OCI-LY7 (cell line): ENCODE measurements at regions not wholly inside any gene's neighbourhood (a gene's known extent, or its start where the extent isn't known, plus 50 kb on each side); places are given as distances from the start of the nearest gene placed in this dataset.

ENCODE experiments used
- BruUV-seq: library from RNA; stranded (reverse); fragments of 400-500 nt; replicated peaks from 2 replicates; lab custom pipeline; 2021; lab: Mats Ljungman, UMichigan
- CTCF ChIA-PET: fragments of 300-600 bp; sonication (Branson Sonifier 250); formaldehyde crosslinking; loops from one replicate; lab custom pipeline; 2022; ENCODE audit warnings: antibody characterized with exemption; ENCODE audit not compliant: unreplicated experiment; lab: Charles Lee
- POLR2A ChIA-PET: fragments of 300-600 bp; sonication (Branson Sonifier 250); formaldehyde crosslinking; loops from one replicate; lab custom pipeline; 2022; ENCODE audit warnings: antibody characterized with exemption; lab: Charles Lee
- DNase-seq: peaks from one replicate; pipeline ENCODE4 v3.0.0-alpha.2; 2015; ENCODE audit warnings: low spot score
- H2AFZ ChIP-seq: fragments of 200-600 bp; sonication (generic), shearing (Covaris generic); 2 replicates; pipeline ENCODE4 v1.6.1; 2014; ENCODE audit warnings: mild to moderate bottlenecking, antibody characterized with exemption, low read length, moderate library complexity
- H3K27ac ChIP-seq: fragments of 200-600 bp; sonication (generic); 2 replicates; pipeline ENCODE4 v1.5.1; 2014; ENCODE audit warnings: mixed run types, low read depth, mild to moderate bottlenecking, moderate library complexity, low read length, inconsistent platforms; ENCODE audit not compliant: poor library complexity, severe bottlenecking
- H3K36me3 ChIP-seq: fragments of 200-600 bp; sonication (generic); 2 replicates; pipeline ENCODE4 v1.6.1; 2014; ENCODE audit warnings: mild to moderate bottlenecking, antibody characterized with exemption, low read length, moderate library complexity, mixed read lengths; ENCODE audit not compliant: insufficient read depth
- H3K4me1 ChIP-seq: fragments of 200-600 bp; sonication (generic); 2 replicates; pipeline ENCODE4 v1.5.1; 2014; ENCODE audit warnings: mild to moderate bottlenecking, low read length; ENCODE audit not compliant: insufficient read depth, poor library complexity, severe bottlenecking
- H3K4me2 ChIP-seq: fragments of 200-600 bp; sonication (generic); 2 replicates; pipeline ENCODE4 v1.6.1; 2014; ENCODE audit warnings: mild to moderate bottlenecking, low read length
- H3K4me3 ChIP-seq: fragments of 200-600 bp; sonication (generic); 2 replicates; pipeline ENCODE4 v1.5.1; 2014; ENCODE audit warnings: mild to moderate bottlenecking, low read depth, low read length; ENCODE audit not compliant: poor library complexity, severe bottlenecking
- H3K79me2 ChIP-seq: fragments of 200-600 bp; sonication (generic); 2 replicates; pipeline ENCODE4 v1.6.1; 2016; ENCODE audit warnings: low read depth, mild to moderate bottlenecking, low read length, moderate library complexity, mixed read lengths; ENCODE audit not compliant: insufficient read depth
- H3K9me2 ChIP-seq: fragments of 200-600 bp; sonication (generic); 2 replicates; pipeline ENCODE4 v1.6.1; 2016; ENCODE audit warnings: mild to moderate bottlenecking, low read length, mixed read lengths; ENCODE audit not compliant: insufficient read depth
- H3K9me3 ChIP-seq: fragments of 200-600 bp; sonication (generic); 2 replicates; pipeline ENCODE4 v1.6.1; 2014; ENCODE audit warnings: mild to moderate bottlenecking, mixed run types, low read length, mixed read lengths
- H4K20me1 ChIP-seq: fragments of 200-600 bp; sonication (generic); 2 replicates; pipeline ENCODE4 v1.6.1; 2014; ENCODE audit warnings: mild to moderate bottlenecking, antibody characterized with exemption, low read length, moderate library complexity, mixed read lengths; ENCODE audit not compliant: insufficient read depth
- CTCF ChIP-seq: fragments of 200-600 bp; sonication (generic); conservative IDR thresholded peaks from 2 replicates; pipeline ENCODE4 v1.5.1; 2014; ENCODE audit warnings: mild to moderate bottlenecking, antibody characterized with exemption, low read length, moderate library complexity, mixed read lengths
- EZH2phosphoT487 ChIP-seq: fragments of 200-600 bp; sonication (generic); IDR thresholded peaks from 2 replicates; pipeline ENCODE4 v1.6.1; 2018; ENCODE audit warnings: low read depth, borderline replicate concordance, mild to moderate bottlenecking, mixed run types, antibody characterized with exemption, low read length, moderate library complexity, mixed read lengths
- intact Hi-C: fragments of 100-400 bp; cut with micrococcal nuclease; formaldehyde crosslinking; loops from one replicate; pipeline ENCODE4 v1.10.0; 2022; ENCODE audit not compliant: unreplicated experiment

GRCh38 chr2:198441246-198441645 is 636.9 kb downstream of the PLCL1 start:
- CTCF ChIA-PET = no interaction called here
- intact Hi-C loops = no loop called here
- no peaks in the 10 kb centered on the region for H3K36me3 ChIP-seq
- no TSS peak for BruUV-seq
- H3K4me2 ChIP-seq = no peak overlapping the region
- H3K9me2 ChIP-seq = 0 out of 2 replicates have a peak, but pooled peaks cover 3% of the 10 kb centered on the region
- H3K27ac ChIP-seq = no peak overlapping the region
- TF ChIP-seq CTCF = no peak
- TF ChIP-seq EZH2phosphoT487 = no peak
- H3K9me3 ChIP-seq = 0 out of 2 replicates have a peak, but pooled peaks cover 5% of the 10 kb centered on the region
- no peaks in the 10 kb centered on the region for H3K4me1 ChIP-seq
- H3K79me2 ChIP-seq = no peaks in the 10 kb centered on the region
- no peak for DNase-seq
- no peak overlapping the region for H3K4me3 ChIP-seq
- no peaks in the 10 kb centered on the region for H4K20me1 ChIP-seq
- peak overlapping the region; percentile 16; the same call in 1 of the 2 replicates for H2AFZ ChIP-seq
- POLR2A ChIA-PET = interaction anchor here (0.7 kb wide), 1 partner anchor 103 kb away, joined by 3 read pairs; no protein-coding TSS in a partner anchor

- no peak for DNase-seq
- H3K36me3 ChIP-seq = no peaks in the 10 kb centered on the region
- H3K9me2 ChIP-seq = 0 out of 2 replicates have a peak, but pooled peaks cover 3% of the 10 kb centered on the region
- BruUV-seq = no TSS peak
- no peak overlapping the region for H3K4me3 ChIP-seq
- no peak for TF ChIP-seq CTCF
- no peak for TF ChIP-seq EZH2phosphoT487
- H3K79me2 ChIP-seq = no peaks in the 10 kb centered on the region
- ChIA-PET CTCF (no interaction called here), POLR2A (no interaction called here)
- intact Hi-C loops = no loop called here
- H3K9me3 ChIP-seq = 0 out of 2 replicates have a peak, but pooled peaks cover 5% of the 10 kb centered on the region
- no peak overlapping the region for H3K27ac ChIP-seq
- no peaks in the 10 kb centered on the region for H3K4me1 ChIP-seq
- H2AFZ ChIP-seq = peak overlapping the region; percentile 16; the same call in 1 of the 2 replicates
- no peak overlapping the region for H3K4me2 ChIP-seq
- no peaks in the 10 kb centered on the region for H4K20me1 ChIP-seq
Observed at GRCh38 chr2:198440833-198441232, 636.4 kb downstream of the PLCL1 start.

- Histone ChIP-seq H3K4me3 (no peak overlapping the region), H3K36me3 (no peaks in the 10 kb centered on the region), H3K27ac (no peak overlapping the region), H3K79me2 (no peaks in the 10 kb centered on the region), H4K20me1 (no peaks in the 10 kb centered on the region), H3K9me2 (0 out of 2 replicates have a peak, but pooled peaks cover 3% of the 10 kb centered on the region), H3K4me1 (peaks cover 3% of the 10 kb centered on the region), H3K9me3 (0 out of 2 replicates have a peak, but pooled peaks cover 4% of the 10 kb centered on the region), H3K4me2 (no peak overlapping the region), H2AFZ (peak overlapping the region; percentile 49; the same call in 1 of the 2 replicates)
- BruUV-seq = no TSS peak
- TF ChIP-seq EZH2phosphoT487 (no peak), CTCF (no peak)
- intact Hi-C loops = no loop called here
- DNase-seq = no peak
- ChIA-PET CTCF (no interaction called here), POLR2A (no interaction called here)
Observed at GRCh38 chr2:198438331-198438730, 633.9 kb downstream of the PLCL1 start.
